ENCODE measurements at regions not wholly inside any gene's neighbourhood (a gene's known extent, or its start where the extent isn't known, plus 50 kb on each side); places are given as distances from the start of the nearest gene placed in this dataset.

DNA sequence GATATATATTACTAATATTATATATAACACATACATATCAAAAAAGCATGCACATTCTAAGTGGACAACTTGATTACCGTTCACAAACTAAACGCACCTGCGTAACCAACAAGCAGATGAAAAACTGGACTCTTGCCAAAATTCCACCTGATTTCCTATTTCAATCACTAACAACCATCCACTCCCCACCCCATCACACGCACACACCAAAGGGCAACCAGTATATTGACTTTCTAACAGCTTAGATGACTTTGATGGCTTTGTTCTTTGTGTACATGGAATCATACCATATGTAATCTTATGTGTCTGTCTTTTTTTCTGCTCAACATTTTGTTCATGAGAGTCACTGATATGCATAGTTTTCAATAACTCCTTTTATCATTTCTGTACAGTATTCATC lies 496.8 kb upstream of the ARRDC4 start:
- TF ChIP-seq EZH2 (IDR thresholded peaks at IDR 0.05; ENCODE audit: insufficient read depth, poor library complexity, severe bottlenecking): no peak
- TF ChIP-seq EZH2phosphoT487 (IDR thresholded peaks at IDR 0.05; ENCODE audit: insufficient read depth, low read depth): no peak

All from GM23248 (cell line).